Hepatocyte (in vitro differentiated cells): ENCODE measurements at regions not wholly inside any gene's neighbourhood (a gene's known extent, or its start where the extent isn't known, plus 50 kb on each side); places are given as distances from the start of the nearest gene placed in this dataset.

ENCODE experiments used
- DNase-seq: peaks from one replicate; pipeline ENCODE4 v3.0.0-alpha.2; 2016; ENCODE audit warnings: low spot score
- H2AFZ ChIP-seq: fragments of 200-600 bp; sonication (generic); 2 replicates; pipeline ENCODE4 v1.6.0; 2016; ENCODE audit warnings: antibody characterized with exemption, mild to moderate bottlenecking
- H3K27ac ChIP-seq: fragments of 200-600 bp; sonication (generic); 2 replicates; pipeline ENCODE4 v1.5.1; 2016; ENCODE audit warnings: mild to moderate bottlenecking
- H3K27me3 ChIP-seq: fragments of 200-600 bp; sonication (generic); 2 replicates; pipeline ENCODE4 v1.6.1; 2016
- H3K36me3 ChIP-seq: fragments of 200-600 bp; sonication (generic); replicated peaks from 2 replicates; pipeline ENCODE4 v1.5.1; 2016; ENCODE audit warnings: low read depth; ENCODE audit not compliant: insufficient read depth
- H3K4me1 ChIP-seq: fragments of 200-600 bp; sonication (generic); 2 replicates; pipeline ENCODE4 v1.5.1; 2016; ENCODE audit warnings: mild to moderate bottlenecking, moderate library complexity; ENCODE audit not compliant: insufficient read depth
- H3K4me2 ChIP-seq: fragments of 200-600 bp; sonication (generic); 2 replicates; pipeline ENCODE4 v1.6.0; 2016
- H3K4me3 ChIP-seq: fragments of 200-600 bp; sonication (generic); 2 replicates; pipeline ENCODE4 v1.5.1; 2016; ENCODE audit warnings: mild to moderate bottlenecking
- H3K79me2 ChIP-seq: fragments of 200-600 bp; sonication (generic); 2 replicates; pipeline ENCODE4 v1.6.0; 2017; ENCODE audit warnings: mild to moderate bottlenecking
- H3K9me2 ChIP-seq: fragments of 200-600 bp; sonication (generic); replicated peaks from 2 replicates; pipeline ENCODE4 v1.6.0; 2017; ENCODE audit warnings: mild to moderate bottlenecking; ENCODE audit not compliant: insufficient read depth
- H3K9me3 ChIP-seq: fragments of 200-600 bp; sonication (generic); 2 replicates; pipeline ENCODE4 v1.5.1; 2016; ENCODE audit warnings: low read depth, mild to moderate bottlenecking
- H4K20me1 ChIP-seq: fragments of 200-600 bp; sonication (generic); 2 replicates; pipeline ENCODE4 v1.6.0; 2016; ENCODE audit warnings: mild to moderate bottlenecking; ENCODE audit not compliant: insufficient read depth, poor library complexity, severe bottlenecking
- CTCF ChIP-seq: fragments of 200-600 bp; sonication (generic); IDR thresholded peaks from 2 replicates; pipeline ENCODE4 v1.5.1; 2016; ENCODE audit warnings: antibody characterized with exemption, mild to moderate bottlenecking; ENCODE audit not compliant: poor library complexity
- EZH2 ChIP-seq: fragments of 200-600 bp; sonication (generic); IDR thresholded peaks from 2 replicates; pipeline ENCODE4 v1.6.1; 2016; ENCODE audit warnings: antibody characterized with exemption, mild to moderate bottlenecking, borderline replicate concordance
- EZH2phosphoT487 ChIP-seq: fragments of 200-600 bp; sonication (generic); IDR thresholded peaks from one replicate; pipeline ENCODE4 v1.6.1; 2018; ENCODE audit warnings: antibody characterized with exemption, mild to moderate bottlenecking, low read depth, moderate library complexity; ENCODE audit not compliant: unreplicated experiment, severe bottlenecking
- WGBS: methylation state at CpG from one replicate; pipeline ENCODE4 v1.1.6; 2016; ENCODE audit warnings: low lambda C conversion rate; ENCODE audit errors: missing lambda C conversion rate; 5-methylcytosine and 5-hydroxymethylcytosine counted together

- no peak for DNase-seq
- Histone ChIP-seq H3K9me2 (no peaks in the 10 kb centered on the region), H2AFZ (no peak overlapping the region), H3K4me1 (no peaks in the 10 kb centered on the region), H3K27me3 (no peaks in the 10 kb centered on the region), H3K27ac (no peak overlapping the region), H3K4me2 (no peak overlapping the region), H4K20me1 (no peaks in the 10 kb centered on the region), H3K36me3 (no peaks in the 10 kb centered on the region), H3K9me3 (no peaks in the 10 kb centered on the region), H3K79me2 (no peaks in the 10 kb centered on the region), H3K4me3 (no peak overlapping the region)
- 92% methylated on average over 9 of the region's 9 CpGs for WGBS
- no peak for TF ChIP-seq EZH2
- no peak for TF ChIP-seq EZH2phosphoT487
- no peak for TF ChIP-seq CTCF
These were observed 114.3 kb upstream of the CPEB2 start for GRCh38 chr4:14887842-14888433.

- Histone ChIP-seq H3K27ac (no peak overlapping the region), H3K9me2 (no peaks in the 10 kb centered on the region), H4K20me1 (no peaks in the 10 kb centered on the region), H3K4me3 (no peak overlapping the region), H3K4me2 (no peak overlapping the region), H3K4me1 (no peaks in the 10 kb centered on the region), H3K27me3 (no peaks in the 10 kb centered on the region), H3K79me2 (no peaks in the 10 kb centered on the region), H2AFZ (no peak overlapping the region), H3K9me3 (no peaks in the 10 kb centered on the region), H3K36me3 (no peaks in the 10 kb centered on the region)
- no peak for DNase-seq
- TF ChIP-seq EZH2phosphoT487 (no peak), EZH2 (no peak), CTCF (no peak)
- WGBS, result 88% methylated on average over 4 of the region's 4 CpGs
These were observed 113.3 kb upstream of the CPEB2 start for GRCh38 chr4:14888790-14889572.

GRCh38 chr4:14892563-14892962 is 109.7 kb upstream of the CPEB2 start:
- H3K79me2 ChIP-seq, result no peaks in the 10 kb centered on the region
- no peak for TF ChIP-seq EZH2phosphoT487
- no peak for TF ChIP-seq CTCF
- TF ChIP-seq EZH2, result no peak
- no peaks in the 10 kb centered on the region for H3K9me2 ChIP-seq
- H2AFZ ChIP-seq, result no peak overlapping the region
- H3K36me3 ChIP-seq, result no peaks in the 10 kb centered on the region
- no peak overlapping the region for H3K4me3 ChIP-seq
- no peak overlapping the region for H3K27ac ChIP-seq
- DNase-seq, result no peak
- no peaks in the 10 kb centered on the region for H3K4me1 ChIP-seq
- H3K27me3 ChIP-seq, result no peaks in the 10 kb centered on the region
- no peaks in the 10 kb centered on the region for H4K20me1 ChIP-seq
- 83% methylated on average over 3 of the region's 3 CpGs for WGBS
- no peak overlapping the region for H3K4me2 ChIP-seq
- no peaks in the 10 kb centered on the region for H3K9me3 ChIP-seq
